ENCODE measurements at regions not wholly inside any gene's neighbourhood (a gene's known extent, or its start where the extent isn't known, plus 50 kb on each side); places are given as distances from the start of the nearest gene placed in this dataset.

DNA sequence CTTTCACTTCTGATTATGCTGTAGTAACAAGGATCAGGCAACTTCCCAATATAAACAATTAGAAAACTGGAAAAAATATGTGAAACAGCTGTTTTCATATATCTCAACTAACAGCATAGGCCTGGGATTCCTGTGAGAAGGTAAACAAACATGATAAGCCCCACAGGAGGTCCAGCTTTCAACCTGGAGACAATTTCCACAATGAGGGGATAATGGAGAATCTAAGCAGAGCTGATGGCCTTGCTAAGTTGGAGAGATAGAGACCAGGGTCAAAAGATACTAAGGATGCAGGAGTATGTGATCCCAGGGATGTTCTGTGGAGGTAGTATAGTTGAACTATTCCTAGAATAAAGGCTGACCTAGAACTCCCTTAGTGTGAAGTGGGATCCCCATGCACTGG is 452.3 kb upstream of the ACTRT1 start:
- TF ChIP-seq, protein P1, sequence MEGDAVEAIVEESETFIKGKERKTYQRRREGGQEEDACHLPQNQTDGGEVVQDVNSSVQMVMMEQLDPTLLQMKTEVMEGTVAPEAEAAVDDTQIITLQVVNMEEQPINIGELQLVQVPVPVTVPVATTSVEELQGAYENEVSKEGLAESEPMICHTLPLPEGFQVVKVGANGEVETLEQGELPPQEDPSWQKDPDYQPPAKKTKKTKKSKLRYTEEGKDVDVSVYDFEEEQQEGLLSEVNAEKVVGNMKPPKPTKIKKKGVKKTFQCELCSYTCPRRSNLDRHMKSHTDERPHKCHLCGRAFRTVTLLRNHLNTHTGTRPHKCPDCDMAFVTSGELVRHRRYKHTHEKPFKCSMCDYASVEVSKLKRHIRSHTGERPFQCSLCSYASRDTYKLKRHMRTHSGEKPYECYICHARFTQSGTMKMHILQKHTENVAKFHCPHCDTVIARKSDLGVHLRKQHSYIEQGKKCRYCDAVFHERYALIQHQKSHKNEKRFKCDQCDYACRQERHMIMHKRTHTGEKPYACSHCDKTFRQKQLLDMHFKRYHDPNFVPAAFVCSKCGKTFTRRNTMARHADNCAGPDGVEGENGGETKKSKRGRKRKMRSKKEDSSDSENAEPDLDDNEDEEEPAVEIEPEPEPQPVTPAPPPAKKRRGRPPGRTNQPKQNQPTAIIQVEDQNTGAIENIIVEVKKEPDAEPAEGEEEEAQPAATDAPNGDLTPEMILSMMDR (IDR thresholded peaks at IDR 0.05): no peak
- no peak for TF ChIP-seq EZH2 (IDR thresholded peaks at IDR 0.05)
